D721Med (cell line): ENCODE measurements at regions not wholly inside any gene's neighbourhood (a gene's known extent, or its start where the extent isn't known, plus 50 kb on each side); places are given as distances from the start of the nearest gene placed in this dataset.

Experiments used
- DNase-seq: peaks from one replicate; pipeline ENCODE4 v3.0.0; 2011; ENCODE audit warnings: low spot score; ENCODE audit not compliant: insufficient read length
- FAIRE-seq: peaks from 2 replicates; lab custom pipeline; 2011; peaks lifted over from hg19 to GRCh38; lab: Jason Lieb, UNC
- TF ChIP-seq, protein P1 (sequence below): IDR thresholded peaks from 2 replicates; pipeline ENCODE4 v1.5.1; 2012; ENCODE audit warnings: mild to moderate bottlenecking, control low read depth; ENCODE audit not compliant: insufficient read depth; ENCODE audit errors: missing control alignments

DNA sequence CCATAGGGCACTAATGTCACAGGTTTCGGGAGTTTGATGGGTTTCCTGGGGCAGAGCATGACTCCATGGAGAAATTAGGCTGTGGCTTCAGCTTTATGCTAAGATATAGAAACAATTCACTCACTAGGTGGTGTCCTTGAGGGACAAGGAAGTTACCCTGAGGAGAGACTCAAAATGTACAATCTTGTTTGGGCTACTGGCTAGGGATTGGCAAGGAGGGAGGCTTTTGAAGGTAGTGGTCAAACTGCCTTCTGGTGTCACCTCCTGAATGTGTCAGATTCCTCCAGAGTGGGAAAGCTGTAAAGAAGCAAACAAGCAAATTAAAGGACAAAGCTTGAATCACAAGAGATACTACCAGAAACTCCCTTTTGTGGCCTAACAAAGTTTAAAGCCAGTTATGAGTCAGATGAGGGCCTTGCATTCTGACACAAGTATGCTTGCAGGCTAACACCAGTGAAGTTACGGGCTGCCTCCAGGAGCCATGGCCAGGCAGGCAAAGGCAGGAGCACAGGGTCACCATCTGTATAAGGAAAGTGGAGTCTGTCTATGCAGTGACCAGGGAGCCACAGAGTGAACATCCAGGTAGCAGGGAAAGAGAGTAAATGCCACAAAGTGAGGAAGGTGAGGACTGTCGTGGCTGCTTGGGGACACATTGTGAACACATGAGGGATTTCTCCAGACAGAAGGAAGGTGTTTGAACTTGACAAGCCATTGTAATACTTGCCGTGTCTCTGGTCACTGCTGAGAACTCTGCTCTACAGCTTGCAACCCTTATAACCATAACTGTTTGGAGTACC, 107.7 kb upstream of the DTNBP1 start:
- FAIRE-seq (no peak), DNase-seq (no peak)
- TF ChIP-seq, protein P1, sequence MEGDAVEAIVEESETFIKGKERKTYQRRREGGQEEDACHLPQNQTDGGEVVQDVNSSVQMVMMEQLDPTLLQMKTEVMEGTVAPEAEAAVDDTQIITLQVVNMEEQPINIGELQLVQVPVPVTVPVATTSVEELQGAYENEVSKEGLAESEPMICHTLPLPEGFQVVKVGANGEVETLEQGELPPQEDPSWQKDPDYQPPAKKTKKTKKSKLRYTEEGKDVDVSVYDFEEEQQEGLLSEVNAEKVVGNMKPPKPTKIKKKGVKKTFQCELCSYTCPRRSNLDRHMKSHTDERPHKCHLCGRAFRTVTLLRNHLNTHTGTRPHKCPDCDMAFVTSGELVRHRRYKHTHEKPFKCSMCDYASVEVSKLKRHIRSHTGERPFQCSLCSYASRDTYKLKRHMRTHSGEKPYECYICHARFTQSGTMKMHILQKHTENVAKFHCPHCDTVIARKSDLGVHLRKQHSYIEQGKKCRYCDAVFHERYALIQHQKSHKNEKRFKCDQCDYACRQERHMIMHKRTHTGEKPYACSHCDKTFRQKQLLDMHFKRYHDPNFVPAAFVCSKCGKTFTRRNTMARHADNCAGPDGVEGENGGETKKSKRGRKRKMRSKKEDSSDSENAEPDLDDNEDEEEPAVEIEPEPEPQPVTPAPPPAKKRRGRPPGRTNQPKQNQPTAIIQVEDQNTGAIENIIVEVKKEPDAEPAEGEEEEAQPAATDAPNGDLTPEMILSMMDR: no peak

DNA sequence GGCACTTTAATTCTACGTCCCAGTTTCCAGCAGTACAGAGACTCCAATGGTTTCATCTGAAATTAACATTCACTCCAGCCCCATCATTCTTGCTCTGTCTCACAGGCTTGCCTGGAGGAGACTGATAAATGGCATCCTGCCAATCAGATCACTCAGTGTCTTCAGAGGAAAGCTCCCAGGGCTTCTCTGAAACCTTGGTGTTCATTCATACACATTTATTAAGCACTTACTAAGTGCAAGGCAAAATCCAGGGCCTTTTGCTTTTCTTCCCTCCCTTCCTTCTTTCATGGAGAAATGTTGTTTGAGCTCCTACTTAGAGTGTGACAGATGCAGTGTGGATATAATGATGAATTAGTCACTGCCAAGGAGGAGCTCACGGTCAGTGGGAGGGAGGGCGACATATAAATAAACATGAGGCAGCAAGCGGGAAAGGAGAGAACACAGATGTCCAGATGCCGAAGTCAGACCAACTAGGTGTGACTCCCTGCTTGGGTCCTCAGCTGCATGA, 106.7 kb upstream of the DTNBP1 start:
- no peak for FAIRE-seq
- DNase-seq: no peak
- TF ChIP-seq, protein P1: no peak

GRCh38 chr6:15768999-15769398, 106.2 kb upstream of the DTNBP1 start:
- no peak for FAIRE-seq

DNA sequence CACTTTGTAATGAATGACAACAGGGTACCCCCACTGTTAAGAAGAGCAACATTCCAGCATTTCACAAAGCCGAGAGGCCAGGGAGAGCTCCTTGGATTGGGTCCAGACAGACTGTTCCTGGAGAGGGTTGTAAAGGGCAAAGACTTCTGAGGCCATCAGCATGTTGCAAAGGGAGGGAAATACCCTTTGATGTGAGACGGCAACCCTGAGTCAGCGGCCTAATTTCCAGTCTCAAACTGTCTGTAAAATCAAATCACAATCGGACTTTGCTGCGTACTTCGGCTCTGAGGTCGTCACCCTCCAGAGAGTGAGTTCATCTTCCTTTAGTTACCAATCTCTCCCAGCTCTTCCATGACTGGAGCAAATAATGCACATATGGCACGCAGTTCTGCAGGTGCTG, 101.0 kb upstream of the DTNBP1 start:
- TF ChIP-seq, protein P1: no peak
- FAIRE-seq: no peak
- no peak for DNase-seq

More at GRCh38 chr6:15768999-15769398, 106.2 kb upstream of the DTNBP1 start:
- TF ChIP-seq, protein P1: no peak
- no peak for DNase-seq

DNA sequence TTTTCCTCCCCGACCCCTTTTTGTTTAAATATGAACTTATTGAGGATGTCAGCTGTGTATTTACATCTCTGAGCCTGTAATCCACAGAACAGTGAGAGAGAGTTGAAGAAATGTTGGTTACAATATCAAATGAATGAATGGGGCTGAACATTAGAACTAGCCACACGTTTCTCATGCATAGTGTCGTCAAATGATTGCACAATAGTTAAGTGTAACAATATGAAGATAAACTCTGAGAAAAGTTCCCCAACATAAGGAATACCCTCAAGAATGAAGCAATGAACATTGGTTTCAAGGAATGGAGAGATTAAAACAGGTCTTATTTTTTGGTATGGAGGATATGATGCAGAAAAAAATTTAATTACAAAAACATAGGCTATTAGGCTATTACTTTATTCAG, 100.5 kb upstream of the DTNBP1 start:
- TF ChIP-seq, protein P1: no peak
- DNase-seq (no peak), FAIRE-seq (no peak)

DNA sequence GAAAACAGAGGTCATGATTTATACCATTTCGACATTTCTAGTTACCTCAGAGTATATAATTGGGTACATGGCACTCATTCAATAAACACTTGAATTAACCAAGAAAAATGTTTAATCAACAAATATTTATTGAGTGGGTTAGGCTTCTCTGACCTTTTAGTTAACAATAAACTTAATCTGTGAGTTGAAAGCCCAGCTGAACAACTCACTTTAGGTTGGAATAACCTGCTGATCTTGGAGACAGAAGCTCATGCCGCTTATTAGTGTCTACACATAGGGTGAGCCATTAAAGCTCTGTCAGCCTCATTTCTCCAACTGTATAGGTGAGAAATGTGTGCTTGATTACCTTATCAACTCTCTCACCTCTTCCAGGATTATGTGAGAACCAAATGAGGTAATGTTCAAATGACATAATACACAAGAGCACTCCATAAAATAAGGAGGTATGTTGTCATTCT, 98.2 kb upstream of the DTNBP1 start:
- TF ChIP-seq, protein P1: no peak
- no peak for FAIRE-seq
- no peak for DNase-seq
